WTC11 (cell line): ENCODE measurements at regions not wholly inside any gene's neighbourhood (a gene's known extent, or its start where the extent isn't known, plus 50 kb on each side); places are given as distances from the start of the nearest gene placed in this dataset.

Experiments used
- ATAC-seq: fragments of 200-7000 bp; cut with Tn5 transposase; 2 replicates; pipeline ENCODE4 v1.10.0; 2021; ENCODE audit warnings: mild to moderate bottlenecking, moderate library complexity
- CTCF ChIA-PET: fragments of 300-600 bp; sonication (Branson Sonifier 250); formaldehyde crosslinking; loops from one replicate; lab custom pipeline; 2021; ENCODE audit warnings: antibody characterized with exemption; lab: Charles Lee
- POLR2A ChIA-PET: fragments of 350-600 bp; sonication (Branson Sonifier 250); formaldehyde crosslinking; loops from one replicate; lab custom pipeline; 2021; ENCODE audit warnings: antibody characterized with exemption; lab: Charles Lee
- DNase-seq: peaks from one replicate; pipeline ENCODE4 v3.0.0; 2021; ENCODE audit warnings: low spot score
- H3K27ac Mint-ChIP-seq: 2 replicates; pipeline ENCODE4 v1.8.0; 2021; ENCODE audit warnings: mixed read lengths
- H3K27me3 Mint-ChIP-seq: 2 replicates; pipeline ENCODE4 v1.8.0; 2021; ENCODE audit warnings: low read depth, mild to moderate bottlenecking, moderate library complexity, mixed read lengths
- H3K36me3 Mint-ChIP-seq: 2 replicates; pipeline ENCODE4 v1.8.0; 2021; ENCODE audit warnings: mixed read lengths
- H3K4me1 Mint-ChIP-seq: 2 replicates; pipeline ENCODE4 v1.8.0; 2022; ENCODE audit warnings: mixed read lengths
- H3K4me3 Mint-ChIP-seq: 2 replicates; pipeline ENCODE4 v1.8.0; 2021; ENCODE audit warnings: mild to moderate bottlenecking, moderate library complexity, mixed read lengths
- H3K9me3 Mint-ChIP-seq: 2 replicates; pipeline ENCODE4 v1.8.0; 2021; ENCODE audit warnings: mixed read lengths
- ATF1 ChIP-seq: sonication (generic); formaldehyde crosslinking; IDR thresholded peaks from 2 replicates; pipeline ENCODE4 v1.8.1; 2023; ENCODE audit warnings: mild to moderate bottlenecking, moderate library complexity, missing genetic modification reagents
- CTCF ChIP-seq: fragments of 200-600 bp; IDR thresholded peaks from 2 replicates; pipeline ENCODE4 v1.8.0; 2022; ENCODE audit warnings: antibody characterized with exemption
- E2F4 ChIP-seq: sonication (generic); formaldehyde crosslinking; IDR thresholded peaks from 2 replicates; pipeline ENCODE4 v1.8.1; 2022; ENCODE audit warnings: low read depth, mild to moderate bottlenecking, moderate library complexity, missing genetic modification reagents, borderline replicate concordance
- E2F5 ChIP-seq: sonication (generic); formaldehyde crosslinking; IDR thresholded peaks from 2 replicates; pipeline ENCODE4 v1.8.1; 2022; ENCODE audit warnings: mild to moderate bottlenecking, moderate library complexity, missing genetic modification reagents
- FOXP4 ChIP-seq: sonication (generic); formaldehyde crosslinking; IDR thresholded peaks from 2 replicates; pipeline ENCODE4 v1.8.0; 2022; ENCODE audit warnings: mild to moderate bottlenecking, missing genetic modification reagents
- GABPB1 ChIP-seq: sonication (generic); formaldehyde crosslinking; IDR thresholded peaks from 2 replicates; pipeline ENCODE4 v1.8.1; 2023; ENCODE audit warnings: mild to moderate bottlenecking, missing genetic modification reagents
- GTF2I ChIP-seq: fragments of 250-450 bp; sonication (Bioruptor Pico); conservative IDR thresholded peaks from 2 replicates; pipeline ENCODE4 v1.4.0; 2021; ENCODE audit warnings: mild to moderate bottlenecking
- HMGA2 ChIP-seq: fragments of 250-450 bp; sonication (Bioruptor Pico); IDR thresholded peaks from 2 replicates; pipeline ENCODE4 v1.4.0; 2021; ENCODE audit warnings: mild to moderate bottlenecking, moderate library complexity
- JUN ChIP-seq: sonication (generic); formaldehyde crosslinking; IDR thresholded peaks from 2 replicates; pipeline ENCODE4 v1.8.0; 2023; ENCODE audit warnings: mild to moderate bottlenecking, missing genetic modification reagents
- KAT7 ChIP-seq: sonication (generic); formaldehyde crosslinking; IDR thresholded peaks from 2 replicates; pipeline ENCODE4 v1.8.1; 2023; ENCODE audit warnings: missing genetic modification reagents, mild to moderate bottlenecking, borderline replicate concordance
- NFATC4 ChIP-seq: fragments of 250-450 bp; sonication (Bioruptor Pico); IDR thresholded peaks from 2 replicates; pipeline ENCODE4 v1.9.0; 2021; ENCODE audit warnings: mild to moderate bottlenecking
- NFYB ChIP-seq: sonication (generic); formaldehyde crosslinking; conservative IDR thresholded peaks from 2 replicates; pipeline ENCODE4 v1.8.0; 2022; ENCODE audit warnings: low read depth, missing genetic modification reagents
- NR1H2 ChIP-seq: sonication (generic); formaldehyde crosslinking; IDR thresholded peaks from 2 replicates; pipeline ENCODE4 v1.9.0; 2021; ENCODE audit warnings: mild to moderate bottlenecking, moderate library complexity, missing genetic modification reagents
- NR2C2 ChIP-seq: sonication (generic); formaldehyde crosslinking; IDR thresholded peaks from 2 replicates; pipeline ENCODE4 v1.8.0; 2022; ENCODE audit warnings: mild to moderate bottlenecking, missing genetic modification reagents
- OVOL2 ChIP-seq: fragments of 250-450 bp; sonication (Bioruptor Pico); IDR thresholded peaks from 2 replicates; pipeline ENCODE4 v1.9.0; 2021; ENCODE audit warnings: mild to moderate bottlenecking, borderline replicate concordance
- SMAD3 ChIP-seq: sonication (generic); formaldehyde crosslinking; IDR thresholded peaks from 2 replicates; pipeline ENCODE4 v1.8.0; 2022; ENCODE audit warnings: missing genetic modification reagents, mild to moderate bottlenecking, borderline replicate concordance
- SMAD4 ChIP-seq: sonication (generic); formaldehyde crosslinking; IDR thresholded peaks from 2 replicates; pipeline ENCODE4 v1.8.0; 2022; ENCODE audit warnings: mild to moderate bottlenecking, missing genetic modification reagents
- SOX15 ChIP-seq: fragments of 250-450 bp; sonication (Bioruptor Pico); IDR thresholded peaks from 2 replicates; pipeline ENCODE4 v1.9.0; 2021; ENCODE audit warnings: mild to moderate bottlenecking
- USF2 ChIP-seq: sonication (generic); formaldehyde crosslinking; IDR thresholded peaks from 2 replicates; pipeline ENCODE4 v1.8.1; 2023; ENCODE audit warnings: mild to moderate bottlenecking, missing genetic modification reagents, moderate library complexity
- ZNF232 ChIP-seq: sonication (generic); formaldehyde crosslinking; IDR thresholded peaks from 2 replicates; pipeline ENCODE4 v1.8.0; 2022; ENCODE audit warnings: mild to moderate bottlenecking, missing genetic modification reagents
- ZNF281 ChIP-seq: sonication (generic); formaldehyde crosslinking; IDR thresholded peaks from 2 replicates; pipeline ENCODE4 v1.8.0; 2023; ENCODE audit warnings: mild to moderate bottlenecking, missing genetic modification reagents

GRCh38 chr7:156590212-156590611 is 50.4 kb upstream of the RNF32 start:
- CTCF ChIA-PET = interaction anchor here (0.6 to 1.1 kb wide), 4 partner anchors 8 to 52 kb away, joined by 3 to 4 read pairs (median 4); no protein-coding TSS in a partner anchor

GRCh38 chr7:156589808-156590207 is 50.8 kb upstream of the RNF32 start:
- POLR2A ChIA-PET = no interaction called here
- H3K27me3 Mint-ChIP-seq = peaks cover 40% of the 10 kb centered on the region

More at GRCh38 chr7:156590212-156590611, 50.4 kb upstream of the RNF32 start:
- TF ChIP-seq SMAD3 (CRISPR knock-in tag) (no peak), NR2C2 (CRISPR knock-in tag) (no peak), ATF1 (CRISPR knock-in tag) (no peak), HMGA2 (CRISPR knock-in tag) (no peak), JUN (CRISPR knock-in tag) (no peak)
- ATAC-seq (no peak), DNase-seq (no peak)
- H3K27me3 Mint-ChIP-seq = peaks cover 38% of the 10 kb centered on the region
- H3K9me3 Mint-ChIP-seq = peaks cover 57% of the 10 kb centered on the region
- POLR2A ChIA-PET = no interaction called here
- peaks cover 44% of the 10 kb centered on the region for H3K36me3 Mint-ChIP-seq
- peaks cover 19% of the 10 kb centered on the region for H3K4me1 Mint-ChIP-seq
- no peak overlapping the region for H3K4me3 Mint-ChIP-seq
- H3K27ac Mint-ChIP-seq = no peak overlapping the region

GRCh38 chr7:156585926-156586325 is 54.6 kb upstream of the RNF32 start:
- POLR2A ChIA-PET = no interaction called here
- TF ChIP-seq ZNF281 (CRISPR knock-in tag) = no peak
- TF ChIP-seq CTCF = no peak
- no peak for TF ChIP-seq NR2C2 (CRISPR knock-in tag)
- no peak for TF ChIP-seq OVOL2 (CRISPR knock-in tag)
- Mint-ChIP-seq H3K27ac (no peak overlapping the region), H3K4me3 (no peak overlapping the region), H3K36me3 (peaks cover 22% of the 10 kb centered on the region), H3K27me3 (peaks cover 45% of the 10 kb centered on the region), H3K4me1 (peaks cover 40% of the 10 kb centered on the region), H3K9me3 (peaks cover 23% of the 10 kb centered on the region)
- DNase-seq = no peak
- ATAC-seq = no peak
- CTCF ChIA-PET = no interaction called here

More at GRCh38 chr7:156589808-156590207, 50.8 kb upstream of the RNF32 start:
- H3K4me1 Mint-ChIP-seq = peaks cover 23% of the 10 kb centered on the region
- TF ChIP-seq FOXP4 (CRISPR knock-in tag) (no peak), NFYB (CRISPR knock-in tag) (no peak), ZNF232 (CRISPR knock-in tag) (no peak), GABPB1 (CRISPR knock-in tag) (no peak), NFATC4 (CRISPR knock-in tag) (no peak), GTF2I (CRISPR knock-in tag) (no peak), NR1H2 (CRISPR knock-in tag) (no peak), KAT7 (CRISPR knock-in tag) (no peak), SOX15 (CRISPR knock-in tag) (no peak), SMAD4 (CRISPR knock-in tag) (no peak), E2F4 (CRISPR knock-in tag) (no peak), NR2C2 (CRISPR knock-in tag) (no peak), USF2 (no peak), E2F5 (CRISPR knock-in tag) (no peak)
- no peak overlapping the region for H3K4me3 Mint-ChIP-seq
- no peak for DNase-seq
- H3K27ac Mint-ChIP-seq = no peak overlapping the region
- ATAC-seq = no peak
- CTCF ChIA-PET = interaction anchor here (0.6 to 1.1 kb wide), 4 partner anchors 8 to 52 kb away, joined by 3 to 4 read pairs (median 4); no protein-coding TSS in a partner anchor
- peaks cover 53% of the 10 kb centered on the region for H3K9me3 Mint-ChIP-seq
- H3K36me3 Mint-ChIP-seq = peaks cover 41% of the 10 kb centered on the region
